ENCODE measurements at regions not wholly inside any gene's neighbourhood (a gene's known extent, or its start where the extent isn't known, plus 50 kb on each side); places are given as distances from the start of the nearest gene placed in this dataset.

- DNase-seq: no peak
Observed at GRCh38 chr18:43482600-43482999, 205.3 kb upstream of the SYT4 start.

GRCh38 chr18:43484710-43485109, 207.4 kb upstream of the SYT4 start:
- no peak for DNase-seq

- DNase-seq: no peak
Observed at GRCh38 chr18:43485545-43485963, 208.3 kb upstream of the SYT4 start.

- no peak for DNase-seq
Observed at GRCh38 chr18:43486462-43486861, 209.2 kb upstream of the SYT4 start.

GRCh38 chr18:43501099-43501498, 223.8 kb upstream of the SYT4 start:
- no peak for DNase-seq

GRCh38 chr18:43506935-43507334, 229.6 kb upstream of the SYT4 start:
- no peak for DNase-seq

GRCh38 chr18:43507842-43508481, 230.7 kb upstream of the SYT4 start:
- DNase-seq: no peak

- DNase-seq: no peak
Observed at GRCh38 chr18:43514747-43515146, 237.5 kb upstream of the SYT4 start.

- DNase-seq: no peak
Observed at GRCh38 chr18:43515481-43515880, 238.2 kb upstream of the SYT4 start.

GRCh38 chr18:43524260-43524659, 247.0 kb upstream of the SYT4 start:
- no peak for DNase-seq

- peak; percentile 70 for DNase-seq
Observed at GRCh38 chr18:43525169-43525568, 247.9 kb upstream of the SYT4 start.

GRCh38 chr18:43526426-43527145, 249.3 kb upstream of the SYT4 start:
- DNase-seq: peak; percentile 40

GRCh38 chr18:43531438-43531837, 254.1 kb upstream of the SYT4 start:
- DNase-seq: no peak

- no peak for DNase-seq
Observed at GRCh38 chr18:43533371-43533770, 256.1 kb upstream of the SYT4 start.

- DNase-seq: no peak
Observed at GRCh38 chr18:43534511-43534910, 257.2 kb upstream of the SYT4 start.

- DNase-seq: no peak
Observed at GRCh38 chr18:43539862-43540261, 262.6 kb upstream of the SYT4 start.

GRCh38 chr18:43542016-43542415, 264.7 kb upstream of the SYT4 start:
- no peak for DNase-seq

- no peak for DNase-seq
Observed at GRCh38 chr18:43543236-43543635, 265.9 kb upstream of the SYT4 start.

- DNase-seq: no peak
Observed at GRCh38 chr18:43547456-43547855, 270.2 kb upstream of the SYT4 start.

GRCh38 chr18:43559507-43559906, 282.2 kb upstream of the SYT4 start:
- no peak for DNase-seq

GRCh38 chr18:43563780-43564179, 286.5 kb upstream of the SYT4 start:
- DNase-seq: peak; percentile 35

- DNase-seq: no peak
Observed at GRCh38 chr18:43570593-43570992, 293.3 kb upstream of the SYT4 start.

- DNase-seq: peak; percentile 70
Observed at GRCh38 chr18:43571078-43571689, 293.9 kb upstream of the SYT4 start.

- DNase-seq: no peak
Observed at GRCh38 chr18:43572163-43572562, 294.9 kb upstream of the SYT4 start.

Measured in NCI-H1694 (cell line).